Progenitor cell of endocrine pancreas (in vitro differentiated cells): ENCODE measurements at regions not wholly inside any gene's neighbourhood (a gene's known extent, or its start where the extent isn't known, plus 50 kb on each side); places are given as distances from the start of the nearest gene placed in this dataset.

ENCODE experiments used
- DNase-seq: peaks from one replicate; pipeline ENCODE4 v3.0.0; 2021; ENCODE audit warnings: low spot score; ENCODE audit not compliant: unreplicated experiment
- H3K27ac Mint-ChIP-seq: 2 replicates; pipeline ENCODE4 v1.8.0; 2021; ENCODE audit warnings: mild to moderate bottlenecking, moderate library complexity, mixed read lengths
- H3K27me3 Mint-ChIP-seq: 2 replicates; pipeline ENCODE4 v1.8.0; 2021; ENCODE audit warnings: mixed read lengths
- H3K36me3 Mint-ChIP-seq: 2 replicates; pipeline ENCODE4 v1.8.0; 2022; ENCODE audit warnings: mixed read lengths; ENCODE audit not compliant: insufficient read depth
- H3K4me1 Mint-ChIP-seq: 2 replicates; pipeline ENCODE4 v1.8.0; 2021; ENCODE audit warnings: low read depth, mixed read lengths
- H3K4me3 Mint-ChIP-seq: 2 replicates; pipeline ENCODE4 v1.8.0; 2021; ENCODE audit warnings: low read depth, mild to moderate bottlenecking, moderate library complexity, mixed read lengths
- H3K9me3 Mint-ChIP-seq: 2 replicates; pipeline ENCODE4 v1.8.0; 2021; ENCODE audit warnings: low read depth, mixed read lengths
- CTCF ChIP-seq: fragments of 200-600 bp; sonication (generic); IDR thresholded peaks from one replicate; pipeline ENCODE4 v1.5.0; 2021; ENCODE audit warnings: antibody characterized with exemption, mild to moderate bottlenecking; ENCODE audit not compliant: unreplicated experiment

- H3K36me3 Mint-ChIP-seq = peaks cover 5% of the 10 kb centered on the region
- no peak overlapping the region for H3K4me3 Mint-ChIP-seq
- no peak overlapping the region for H3K27ac Mint-ChIP-seq
- no peak for TF ChIP-seq CTCF
- peaks cover 68% of the 10 kb centered on the region for H3K9me3 Mint-ChIP-seq
- DNase-seq = no peak
- no peaks in the 10 kb centered on the region for H3K27me3 Mint-ChIP-seq
- H3K4me1 Mint-ChIP-seq = no peaks in the 10 kb centered on the region
Measured at GRCh38 chr20:56158489-56158888, 90.0 kb upstream of the MC3R start.

- no peak for DNase-seq
- Mint-ChIP-seq H3K27me3 (no peaks in the 10 kb centered on the region), H3K36me3 (peaks cover 5% of the 10 kb centered on the region), H3K4me1 (no peaks in the 10 kb centered on the region), H3K27ac (no peak overlapping the region), H3K9me3 (peaks cover 69% of the 10 kb centered on the region), H3K4me3 (no peak overlapping the region)
- TF ChIP-seq CTCF = no peak
Measured at GRCh38 chr20:56160956-56161355, 87.6 kb upstream of the MC3R start.

- H3K9me3 Mint-ChIP-seq = peaks cover 64% of the 10 kb centered on the region
- no peak overlapping the region for H3K27ac Mint-ChIP-seq
- no peak overlapping the region for H3K4me3 Mint-ChIP-seq
- no peak for TF ChIP-seq CTCF
- peaks cover 4% of the 10 kb centered on the region for H3K36me3 Mint-ChIP-seq
- no peaks in the 10 kb centered on the region for H3K27me3 Mint-ChIP-seq
- no peak for DNase-seq
- H3K4me1 Mint-ChIP-seq = no peaks in the 10 kb centered on the region
Measured at GRCh38 chr20:56163806-56164205, 84.7 kb upstream of the MC3R start.

GRCh38 chr20:56166781-56167465, 81.6 kb upstream of the MC3R start:
- Mint-ChIP-seq H3K4me1 (no peaks in the 10 kb centered on the region), H3K4me3 (no peak overlapping the region), H3K9me3 (peaks cover 66% of the 10 kb centered on the region), H3K27me3 (no peaks in the 10 kb centered on the region), H3K27ac (no peak overlapping the region), H3K36me3 (peaks cover 5% of the 10 kb centered on the region)
- no peak for TF ChIP-seq CTCF
- DNase-seq = no peak

GRCh38 chr20:56171087-56172012, 77.2 kb upstream of the MC3R start:
- no peak for DNase-seq
- H3K36me3 Mint-ChIP-seq = peaks cover 5% of the 10 kb centered on the region
- H3K27me3 Mint-ChIP-seq = no peaks in the 10 kb centered on the region
- no peak for TF ChIP-seq CTCF
- peaks cover 63% of the 10 kb centered on the region for H3K9me3 Mint-ChIP-seq
- H3K4me1 Mint-ChIP-seq = no peaks in the 10 kb centered on the region
- H3K27ac Mint-ChIP-seq = no peak overlapping the region
- H3K4me3 Mint-ChIP-seq = no peak overlapping the region
